ENCODE measurements at regions not wholly inside any gene's neighbourhood (a gene's known extent, or its start where the extent isn't known, plus 50 kb on each side); places are given as distances from the start of the nearest gene placed in this dataset.
A peak's percentile ranks its signal among the peaks of the same experiment; 100 is the strongest.

DNA sequence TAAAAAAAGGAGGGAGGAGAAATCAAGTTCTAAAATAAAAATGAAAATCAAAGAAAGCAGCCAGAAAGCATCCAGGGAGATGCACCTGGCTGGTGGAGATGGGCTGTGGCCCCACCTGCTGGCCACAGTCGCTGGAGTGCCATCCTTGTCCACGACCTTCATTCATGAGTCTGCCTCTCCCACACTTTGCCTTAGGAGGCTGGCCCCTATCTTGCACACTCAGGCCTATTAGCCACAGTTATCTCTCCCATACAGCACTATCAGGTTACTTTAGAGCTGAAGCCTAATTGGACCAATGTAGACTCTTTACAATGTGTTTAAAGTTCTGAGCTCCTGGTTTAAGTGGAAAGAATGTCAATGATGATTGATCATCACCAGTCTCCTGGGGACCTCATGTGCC is 392.0 kb upstream of the RORA start:
- no peak overlapping the region for H3K4me2 ChIP-seq (ENCODE audit: control insufficient read depth, insufficient read depth)
- FAIRE-seq (no peak), DNase-seq (ENCODE audit: low read depth, low spot score) (no peak), ATAC-seq (peak; percentile 61)
- ChIA-PET SMC1A (ENCODE audit: uncharacterized antibody, unreplicated experiment) (interaction anchor here (0.8 to 1.0 kb wide), 2 partner anchors 12 to 454 kb away, joined by 4 to 5 read pairs; no protein-coding TSS in a partner anchor), POLR2A (interaction anchor here (0.5 kb wide), 1 partner anchor 19 kb away, joined by 3 read pairs; no protein-coding TSS in a partner anchor), RAD21 (ENCODE audit: unreplicated experiment) (interaction anchor here (1.1 kb wide), 1 partner anchor 426 kb away, joined by 3 read pairs; no protein-coding TSS in a partner anchor), CTCF (interaction anchor here (1.0 to 3.2 kb wide), 6 partner anchors 12 to 1261 kb away, joined by 3 to 17 read pairs (median 3); no protein-coding TSS in a partner anchor)
- no peaks in the 10 kb centered on the region for H4K20me1 ChIP-seq (ENCODE audit: control insufficient read depth, insufficient read depth)
- no peaks in the 10 kb centered on the region for H3K9me3 ChIP-seq (replicated peaks; ENCODE audit: control insufficient read depth, insufficient read depth, low read length)
- H3K79me2 ChIP-seq (ENCODE audit: control insufficient read depth, insufficient read depth, low read length): no peaks in the 10 kb centered on the region
- BruUV-seq (replicated peaks): no TSS peak
- H2AFZ ChIP-seq (ENCODE audit: control insufficient read depth, low read depth, low read length): no peak overlapping the region
- H3K4me1 ChIP-seq (ENCODE audit: control insufficient read depth, insufficient read depth, low read length): no peaks in the 10 kb centered on the region
- in situ Hi-C loops (cut with MboI) (no loop called here), intact Hi-C loops (cut with micrococcal nuclease; ENCODE audit: unreplicated experiment) (loop anchor here (10.0 kb wide), 1 partner anchor 426 kb away; no protein-coding TSS in a partner anchor)
- H3K36me3 ChIP-seq (ENCODE audit: control insufficient read depth in 2 of 2, insufficient read depth in 2 of 2, low read length in 1 of 2): no peaks in the 10 kb centered on the region
- 0% methylated on average over 2 of the region's 2 CpGs for WGBS (ENCODE audit: insufficient coverage, insufficient replicate concordance, low lambda C conversion rate, missing lambda C conversion rate)
- no peak overlapping the region for H3K27ac ChIP-seq (ENCODE audit: control insufficient read depth, insufficient read depth)
- no peaks in the 10 kb centered on the region for H3K27me3 ChIP-seq (replicated peaks in 1 of 2; ENCODE audit: control insufficient read depth in 2 of 2, insufficient read depth in 2 of 2, low read length in 1 of 2)
- TF ChIP-seq RELA (IDR thresholded peaks at IDR 0.05; ENCODE audit: borderline replicate concordance, partially characterized antibody): no peak
- no peak for TF ChIP-seq HDAC2 (IDR thresholded peaks at IDR 0.05)
- TF ChIP-seq TBL1XR1 (IDR thresholded peaks at IDR 0.05; ENCODE audit: low read depth, low read length): no peak
- no peak for TF ChIP-seq TAF1 (IDR thresholded peaks at IDR 0.05; ENCODE audit: borderline replicate concordance, low read depth, low read length)
- TF ChIP-seq RAD21 (IDR thresholded peaks at IDR 0.05; ENCODE audit: insufficient read depth, low read depth, low read length): peak; percentile 33; the same call in 1 of the 2 replicates
- no peak for TF ChIP-seq CUX1 (IDR thresholded peaks at IDR 0.05; ENCODE audit: insufficient replicate concordance, low read depth, low read length)
- TF ChIP-seq SMC3 (IDR thresholded peaks at IDR 0.05; ENCODE audit: borderline replicate concordance, low read length): peak; percentile 39; the same call in 1 of the 2 replicates
- no peak for TF ChIP-seq LARP7 (IDR thresholded peaks at IDR 0.05)
- TF ChIP-seq SREBF2 (IDR thresholded peaks at IDR 0.05; ENCODE audit: low read length): no peak
- no peak for TF ChIP-seq EP300 (IDR thresholded peaks at IDR 0.05; ENCODE audit: borderline replicate concordance in 1 of 2, control insufficient read depth in 1 of 2, low read depth in 2 of 2, low read length in 2 of 2)
- peak; percentile 43 to 55 (median 45); a peak in 5 of 6 replicates for TF ChIP-seq CTCF (IDR thresholded peaks at IDR 0.05 in 2 of 3, conservative IDR thresholded peaks at IDR 0.05 in 1 of 3; ENCODE audit: control insufficient read depth in 2 of 3, extremely low read depth in 1 of 3, insufficient read depth in 1 of 3, low read depth in 3 of 3, low read length in 3 of 3)
- no peak for TF ChIP-seq HDGF (IDR thresholded peaks at IDR 0.05)
- no peak for TF ChIP-seq IRF4 (IDR thresholded peaks at IDR 0.05; ENCODE audit: low read depth, low read length)
- no peak for TF ChIP-seq ZNF207 (IDR thresholded peaks at IDR 0.05; ENCODE audit: borderline replicate concordance)
- no peak for TF ChIP-seq RCOR1 (conservative IDR thresholded peaks at IDR 0.05; ENCODE audit: low read depth, low read length)
- no peak for TF ChIP-seq BACH1 (IDR thresholded peaks at IDR 0.05; ENCODE audit: borderline replicate concordance)
- TF ChIP-seq CBX3 (IDR thresholded peaks at IDR 0.05; ENCODE audit: borderline replicate concordance, low read depth): no peak
- H3K9ac ChIP-seq (ENCODE audit: control insufficient read depth, insufficient read depth, low read length): no peak overlapping the region
- H3K4me3 ChIP-seq: no peak overlapping the region
